Astrocyte of the spinal cord (primary cell): ENCODE measurements at regions not wholly inside any gene's neighbourhood (a gene's known extent, or its start where the extent isn't known, plus 50 kb on each side); places are given as distances from the start of the nearest gene placed in this dataset.

ENCODE experiments used
- DNase-seq: peaks from one replicate; pipeline ENCODE4 v3.0.0; 2011; ENCODE audit warnings: low read depth, low spot score
- H3K4me3 ChIP-seq: 2 replicates; pipeline ENCODE4 v1.5.1; 2011; ENCODE audit warnings: low read depth, mild to moderate bottlenecking, low read length, moderate library complexity
- CTCF ChIP-seq: IDR thresholded peaks from 2 replicates; pipeline ENCODE4 v1.5.1; 2012; ENCODE audit warnings: low read depth, mild to moderate bottlenecking, low read length, inconsistent platforms
- in situ Hi-C: cut with HindIII; loops from 2 replicates; pipeline ENCODE4 v1.10.0; 2017; ENCODE audit warnings: low sequenced_read_pairs

GRCh38 chr5:124883681-124884080 lies 137.2 kb upstream of the ZNF608 start:
- no peak overlapping the region for H3K4me3 ChIP-seq
- in situ Hi-C loops = no loop called here
- no peak for DNase-seq
- TF ChIP-seq CTCF = no peak

- no peak overlapping the region for H3K4me3 ChIP-seq
- DNase-seq = no peak
- no peak for TF ChIP-seq CTCF
- in situ Hi-C loops = no loop called here
Observed at GRCh38 chr5:124884114-124884513, 137.7 kb upstream of the ZNF608 start.

DNA sequence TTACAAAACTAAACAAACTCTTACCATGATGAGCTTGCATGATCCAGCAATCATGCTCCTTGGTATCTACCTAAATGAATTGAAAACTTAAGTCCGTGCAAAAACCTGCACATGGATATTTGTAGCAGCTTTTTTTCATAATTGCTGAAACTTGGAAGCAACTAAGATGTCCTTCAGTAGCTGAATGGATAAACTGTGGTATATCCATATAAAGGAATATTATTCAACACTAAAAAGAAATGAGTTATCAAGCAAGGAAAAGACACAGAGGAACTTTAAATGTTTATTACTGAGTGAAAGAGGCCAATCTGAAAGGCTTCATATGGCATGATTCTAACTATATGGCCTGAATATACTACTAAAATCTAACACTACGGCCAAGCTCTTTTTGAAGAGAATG lies 139.1 kb upstream of the ZNF608 start:
- in situ Hi-C loops = no loop called here

GRCh38 chr5:124887223-124887622 lies 140.8 kb upstream of the ZNF608 start:
- no peak for TF ChIP-seq CTCF
- H3K4me3 ChIP-seq = no peak overlapping the region
- in situ Hi-C loops = no loop called here
- no peak for DNase-seq

More for the DNA sequence above, 139.1 kb upstream of the ZNF608 start:
- no peak for TF ChIP-seq CTCF
- DNase-seq = no peak
- H3K4me3 ChIP-seq = no peak overlapping the region

GRCh38 chr5:124888050-124888506 lies 141.6 kb upstream of the ZNF608 start:
- TF ChIP-seq CTCF = no peak
- in situ Hi-C loops = no loop called here
- DNase-seq = no peak
- no peak overlapping the region for H3K4me3 ChIP-seq

DNA sequence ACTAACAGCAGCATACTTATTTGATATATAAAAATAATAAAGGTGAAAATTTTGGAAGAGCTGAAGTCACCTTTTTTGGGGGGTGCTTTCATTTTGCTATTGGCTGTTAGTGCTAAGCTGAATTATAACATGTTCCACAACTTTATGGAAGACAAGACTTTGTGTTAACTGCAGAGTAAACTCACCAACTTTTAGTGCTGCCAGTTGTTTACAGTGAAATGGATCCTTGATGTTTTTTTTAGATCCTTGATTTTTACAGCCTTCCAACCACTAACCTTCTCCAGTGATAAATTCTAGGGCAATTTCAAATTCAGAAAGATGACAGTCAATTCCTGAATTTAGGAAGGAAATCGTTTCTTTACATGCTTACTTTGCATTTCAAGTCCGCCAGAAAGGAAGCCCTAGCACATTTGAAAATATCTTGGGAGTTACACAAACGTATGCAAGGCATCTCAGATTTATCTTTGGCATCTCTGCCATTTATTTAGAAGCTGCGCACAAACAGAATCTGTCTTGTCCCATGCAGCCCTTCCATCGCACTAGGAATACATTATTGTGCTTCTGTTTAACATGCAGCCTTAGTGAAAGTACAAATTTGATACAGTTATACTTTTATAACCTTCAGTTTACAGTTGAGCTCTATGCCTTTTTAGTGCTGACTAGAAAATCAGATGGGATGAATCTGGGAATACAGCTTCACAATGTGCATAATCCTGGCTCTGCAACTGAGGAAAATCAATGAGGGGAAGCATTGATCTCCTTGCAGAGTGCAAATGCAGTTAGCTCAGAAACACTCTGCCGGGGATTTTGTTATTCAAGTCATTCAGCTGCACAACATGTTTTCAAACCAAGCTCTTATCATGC lies 142.4 kb upstream of the ZNF608 start:
- TF ChIP-seq CTCF = no peak
- no peak for DNase-seq
- in situ Hi-C loops = no loop called here
- no peak overlapping the region for H3K4me3 ChIP-seq
